Globus pallidus (tissue), 1 donor: ENCODE measurements at regions not wholly inside any gene's neighbourhood (a gene's known extent, or its start where the extent isn't known, plus 50 kb on each side); places are given as distances from the start of the nearest gene placed in this dataset.
A peak's percentile ranks its signal among the peaks of the same experiment; 100 is the strongest.

Source experiments
- DNase-seq: peaks from one replicate; pipeline ENCODE4 v3.0.0-alpha.2; 2015; ENCODE audit warnings: low spot score

GRCh38 chr14:76974365-76974764 lies 54.1 kb downstream of the IRF2BPL start:
- DNase-seq = no peak

GRCh38 chr14:76971549-76971948 lies 57.0 kb downstream of the IRF2BPL start:
- no peak for DNase-seq

DNA sequence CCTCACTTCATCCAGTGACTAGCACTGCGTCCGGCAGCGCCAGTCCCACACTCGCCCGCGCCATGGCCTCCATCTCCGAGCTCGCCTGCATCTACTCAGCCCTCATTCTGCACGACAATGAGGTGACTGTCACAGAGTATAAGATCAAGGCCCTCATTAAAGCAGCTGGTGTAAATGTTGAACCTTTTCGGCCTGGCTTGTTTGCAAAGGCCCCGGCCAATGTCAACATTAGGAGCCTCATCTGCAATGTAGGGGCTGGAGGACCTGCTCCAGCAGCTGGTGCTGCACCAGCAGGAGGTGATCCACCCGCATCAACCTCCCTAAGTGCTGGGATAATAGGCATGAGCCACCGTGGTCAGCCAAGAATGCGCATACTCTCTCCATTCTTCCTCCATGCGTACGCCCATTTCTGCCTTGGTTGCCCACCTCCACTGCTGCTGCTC lies 59.9 kb downstream of the IRF2BPL start:
- no peak for DNase-seq

GRCh38 chr14:76967788-76968187 lies 60.7 kb downstream of the IRF2BPL start:
- no peak for DNase-seq

DNA sequence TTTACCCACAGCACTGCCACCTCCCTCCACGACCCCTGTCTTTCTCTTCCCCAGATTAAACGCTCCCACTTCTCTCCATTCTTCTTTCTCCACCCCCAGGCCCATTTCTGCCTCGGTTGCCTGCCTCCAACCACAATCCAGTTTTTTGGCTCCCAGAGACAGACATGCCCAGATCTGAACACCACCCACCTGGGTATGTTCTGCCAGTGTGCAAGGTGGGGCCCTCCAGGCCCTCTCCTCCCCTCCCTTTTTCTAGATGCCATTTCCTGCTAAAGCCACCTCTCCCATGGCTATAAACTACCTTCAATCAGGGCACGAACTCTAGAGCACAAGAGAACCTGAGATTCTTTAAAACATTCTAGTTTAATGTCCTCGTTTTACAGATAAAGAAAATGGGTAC lies 63.3 kb downstream of the IRF2BPL start:
- no peak for DNase-seq

- no peak for DNase-seq
Measured at GRCh38 chr14:76964695-76965094, 63.8 kb downstream of the IRF2BPL start.

DNA sequence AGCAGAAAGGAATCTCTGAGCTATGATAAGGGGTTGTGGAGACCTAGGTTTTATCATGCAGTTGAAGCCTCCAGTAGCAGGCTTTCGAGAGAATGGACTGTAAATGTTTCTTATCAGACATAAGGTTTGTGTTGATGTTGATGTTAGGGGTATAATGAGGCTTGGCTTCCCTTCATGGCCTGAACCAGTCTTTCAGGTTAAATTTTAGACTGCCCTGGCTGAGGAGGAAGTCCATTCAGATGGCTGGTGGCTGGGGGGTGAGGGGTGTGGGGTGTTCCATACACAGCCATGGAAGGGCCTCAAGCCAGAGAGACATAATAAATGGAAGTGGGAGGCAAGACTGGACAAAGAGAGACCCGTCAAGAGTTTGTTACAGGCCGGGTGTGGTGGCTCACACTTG lies 65.1 kb downstream of the IRF2BPL start:
- DNase-seq = no peak

DNA sequence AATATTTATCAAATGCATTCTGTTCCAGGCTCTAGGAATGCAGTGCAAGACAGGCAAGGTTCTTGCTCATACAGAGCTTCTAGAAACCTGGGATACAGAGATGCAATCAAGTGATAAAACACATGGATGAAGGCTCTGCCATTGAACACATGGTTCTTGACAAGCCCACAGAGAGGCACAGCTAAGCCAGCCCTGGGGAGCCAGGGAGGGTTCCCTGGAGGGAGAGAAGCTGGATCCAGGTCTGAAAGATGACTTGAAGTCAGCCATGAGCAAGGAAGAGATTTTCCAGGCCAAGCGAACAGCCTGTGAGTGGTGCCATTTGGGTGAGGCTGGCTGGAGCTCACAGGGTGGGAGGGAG lies 66.2 kb downstream of the IRF2BPL start:
- no peak for DNase-seq

GRCh38 chr14:76961631-76962302 lies 66.7 kb downstream of the IRF2BPL start:
- peak; percentile 70 for DNase-seq

- DNase-seq = no peak
Measured at GRCh38 chr14:76958980-76959710, 69.4 kb downstream of the IRF2BPL start.

GRCh38 chr14:76958020-76958979 lies 70.2 kb downstream of the IRF2BPL start:
- no peak for DNase-seq

DNA sequence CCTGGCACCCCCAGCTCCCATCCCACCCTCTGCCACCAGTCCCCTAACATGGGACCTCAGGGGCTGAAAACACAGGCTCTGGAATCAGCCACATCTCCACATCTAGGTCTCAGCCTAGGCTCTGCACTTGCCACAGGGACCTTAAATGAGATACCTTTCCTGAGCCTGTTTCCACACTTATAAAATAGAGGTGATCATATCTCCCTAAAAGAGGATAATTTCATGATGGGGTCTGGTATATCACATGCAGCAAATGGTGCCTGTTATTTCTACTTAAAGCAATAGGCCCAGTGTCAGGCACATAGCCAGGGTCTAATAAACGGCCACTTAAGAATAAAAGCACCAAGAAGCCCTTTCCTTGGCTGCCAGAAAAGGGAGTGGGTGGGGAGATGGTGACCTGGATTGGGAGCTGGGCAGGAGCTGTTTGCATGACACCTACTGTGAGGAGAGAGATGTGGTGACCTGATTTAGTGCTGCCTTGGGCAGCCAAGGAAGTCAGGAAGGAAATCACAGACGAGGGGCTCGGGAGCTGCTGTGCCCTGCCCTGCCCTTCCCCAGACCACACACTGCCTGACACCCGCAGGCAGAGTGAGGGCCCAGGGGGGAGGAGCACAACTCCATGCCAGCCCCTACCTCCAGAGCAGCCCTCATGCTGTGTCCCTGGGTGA lies 71.2 kb downstream of the IRF2BPL start:
- DNase-seq = no peak

- peak; percentile 95 for DNase-seq
Measured at GRCh38 chr14:76956316-76957090, 72.0 kb downstream of the IRF2BPL start.

- no peak for DNase-seq
Measured at GRCh38 chr14:76955575-76956315, 72.8 kb downstream of the IRF2BPL start.

- DNase-seq = no peak
Measured at GRCh38 chr14:76954394-76955190, 73.9 kb downstream of the IRF2BPL start.

DNA sequence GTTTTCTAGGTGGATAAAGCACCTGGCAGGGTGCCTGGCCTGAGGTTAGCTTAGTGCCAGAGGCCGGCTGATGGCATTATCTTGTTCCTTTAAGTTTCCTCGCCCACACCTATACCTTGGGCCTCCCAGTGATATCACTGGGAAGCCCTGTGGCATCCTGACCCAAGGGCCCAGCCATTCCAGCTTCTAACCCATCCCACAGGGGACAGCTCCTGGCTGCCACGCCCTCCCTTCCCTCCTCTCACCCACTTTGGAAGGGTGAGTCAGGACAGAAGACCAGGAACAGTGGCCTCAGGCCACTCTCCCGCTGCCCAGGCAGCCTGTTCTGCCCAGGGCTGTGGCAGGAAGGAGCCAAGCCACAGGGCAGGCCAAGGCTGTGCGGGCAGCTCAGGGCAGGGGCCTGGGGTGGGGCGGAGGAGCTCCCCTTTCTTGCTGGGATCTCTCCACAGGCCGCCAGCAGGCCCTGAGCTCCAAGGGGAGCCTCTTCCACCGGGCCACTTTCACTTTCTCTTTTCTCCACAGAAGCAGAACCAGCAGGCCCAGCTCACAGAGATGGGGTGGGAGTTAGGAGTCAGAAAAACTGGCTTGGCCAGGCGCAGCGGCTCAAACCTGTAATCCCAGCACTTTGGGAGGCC lies 75.1 kb downstream of the IRF2BPL start:
- DNase-seq = peak; percentile 47

- DNase-seq = no peak
Measured at GRCh38 chr14:76951166-76951565, 77.3 kb downstream of the IRF2BPL start.

DNA sequence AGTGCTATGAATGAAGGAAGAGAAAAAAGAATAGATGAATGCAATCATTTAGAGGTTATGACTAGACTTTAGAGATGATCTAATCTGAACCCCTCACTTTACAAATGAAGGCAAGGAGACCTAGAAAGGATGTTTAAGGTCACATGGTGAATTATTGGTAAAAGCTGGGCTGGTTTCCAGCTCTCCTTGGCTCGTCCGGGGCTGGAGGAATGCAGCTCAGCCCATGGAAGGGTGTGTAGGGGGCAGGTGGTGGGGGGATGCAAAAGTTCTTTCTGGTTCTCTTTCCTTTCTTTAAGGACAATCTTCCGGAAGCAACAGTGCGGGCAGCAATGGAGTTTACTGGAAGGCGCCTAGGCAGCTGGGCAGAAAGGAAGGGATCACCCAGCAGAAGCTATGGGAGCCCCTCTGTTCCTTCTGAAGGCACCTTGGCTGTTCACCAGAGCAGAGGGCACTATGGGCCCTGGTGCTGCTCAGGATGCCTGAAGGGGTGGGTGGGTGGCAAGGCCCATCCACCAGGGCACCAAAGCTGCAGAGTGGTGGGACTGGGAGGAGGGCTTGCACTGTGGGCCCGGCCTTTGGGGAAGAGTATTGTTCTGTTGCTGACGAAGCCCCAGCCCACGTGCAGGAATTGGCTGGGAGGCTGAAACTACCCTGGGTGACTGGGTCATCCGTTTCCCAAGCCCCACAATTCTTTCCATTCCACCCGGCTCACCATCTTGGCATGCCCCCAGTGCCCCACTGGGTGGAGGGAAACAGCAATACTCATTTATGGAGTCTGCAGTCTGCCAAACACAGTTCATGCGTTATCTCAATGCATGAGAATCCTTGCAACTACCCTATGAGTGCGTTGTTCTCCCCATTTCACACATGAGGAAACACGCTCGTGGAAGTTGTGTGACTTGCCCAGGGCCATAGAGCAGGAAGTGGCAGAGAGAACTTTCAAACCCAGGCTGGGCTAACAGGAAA lies 78.2 kb downstream of the IRF2BPL start:
- DNase-seq = no peak
